OCI-LY7 (cell line): ENCODE measurements at regions not wholly inside any gene's neighbourhood (a gene's known extent, or its start where the extent isn't known, plus 50 kb on each side); places are given as distances from the start of the nearest gene placed in this dataset.

Source experiments
- BruUV-seq: library from RNA; stranded (reverse); fragments of 400-500 nt; replicated peaks from 2 replicates; lab custom pipeline; 2021; lab: Mats Ljungman, UMichigan
- CTCF ChIA-PET: fragments of 300-600 bp; sonication (Branson Sonifier 250); formaldehyde crosslinking; loops from one replicate; lab custom pipeline; 2022; ENCODE audit warnings: antibody characterized with exemption; ENCODE audit not compliant: unreplicated experiment; lab: Charles Lee
- POLR2A ChIA-PET: fragments of 300-600 bp; sonication (Branson Sonifier 250); formaldehyde crosslinking; loops from one replicate; lab custom pipeline; 2022; ENCODE audit warnings: antibody characterized with exemption; lab: Charles Lee
- DNase-seq: peaks from one replicate; pipeline ENCODE4 v3.0.0-alpha.2; 2015; ENCODE audit warnings: low spot score
- H2AFZ ChIP-seq: fragments of 200-600 bp; sonication (generic), shearing (Covaris generic); 2 replicates; pipeline ENCODE4 v1.6.1; 2014; ENCODE audit warnings: mild to moderate bottlenecking, antibody characterized with exemption, low read length, moderate library complexity
- H3K27ac ChIP-seq: fragments of 200-600 bp; sonication (generic); 2 replicates; pipeline ENCODE4 v1.5.1; 2014; ENCODE audit warnings: mixed run types, low read depth, mild to moderate bottlenecking, moderate library complexity, low read length, inconsistent platforms; ENCODE audit not compliant: poor library complexity, severe bottlenecking
- H3K36me3 ChIP-seq: fragments of 200-600 bp; sonication (generic); 2 replicates; pipeline ENCODE4 v1.6.1; 2014; ENCODE audit warnings: mild to moderate bottlenecking, antibody characterized with exemption, low read length, moderate library complexity, mixed read lengths; ENCODE audit not compliant: insufficient read depth
- H3K4me1 ChIP-seq: fragments of 200-600 bp; sonication (generic); 2 replicates; pipeline ENCODE4 v1.5.1; 2014; ENCODE audit warnings: mild to moderate bottlenecking, low read length; ENCODE audit not compliant: insufficient read depth, poor library complexity, severe bottlenecking
- H3K4me2 ChIP-seq: fragments of 200-600 bp; sonication (generic); 2 replicates; pipeline ENCODE4 v1.6.1; 2014; ENCODE audit warnings: mild to moderate bottlenecking, low read length
- H3K4me3 ChIP-seq: fragments of 200-600 bp; sonication (generic); 2 replicates; pipeline ENCODE4 v1.5.1; 2014; ENCODE audit warnings: mild to moderate bottlenecking, low read depth, low read length; ENCODE audit not compliant: poor library complexity, severe bottlenecking
- H3K79me2 ChIP-seq: fragments of 200-600 bp; sonication (generic); 2 replicates; pipeline ENCODE4 v1.6.1; 2016; ENCODE audit warnings: low read depth, mild to moderate bottlenecking, low read length, moderate library complexity, mixed read lengths; ENCODE audit not compliant: insufficient read depth
- H3K9me2 ChIP-seq: fragments of 200-600 bp; sonication (generic); 2 replicates; pipeline ENCODE4 v1.6.1; 2016; ENCODE audit warnings: mild to moderate bottlenecking, low read length, mixed read lengths; ENCODE audit not compliant: insufficient read depth
- H3K9me3 ChIP-seq: fragments of 200-600 bp; sonication (generic); 2 replicates; pipeline ENCODE4 v1.6.1; 2014; ENCODE audit warnings: mild to moderate bottlenecking, mixed run types, low read length, mixed read lengths
- H4K20me1 ChIP-seq: fragments of 200-600 bp; sonication (generic); 2 replicates; pipeline ENCODE4 v1.6.1; 2014; ENCODE audit warnings: mild to moderate bottlenecking, antibody characterized with exemption, low read length, moderate library complexity, mixed read lengths; ENCODE audit not compliant: insufficient read depth
- EZH2phosphoT487 ChIP-seq: fragments of 200-600 bp; sonication (generic); IDR thresholded peaks from 2 replicates; pipeline ENCODE4 v1.6.1; 2018; ENCODE audit warnings: low read depth, borderline replicate concordance, mild to moderate bottlenecking, mixed run types, antibody characterized with exemption, low read length, moderate library complexity, mixed read lengths
- intact Hi-C: fragments of 100-400 bp; cut with micrococcal nuclease; formaldehyde crosslinking; loops from one replicate; pipeline ENCODE4 v1.10.0; 2022; ENCODE audit not compliant: unreplicated experiment
- TF ChIP-seq, protein P1 (sequence below): fragments of 200-600 bp; sonication (generic); conservative IDR thresholded peaks from 2 replicates; pipeline ENCODE4 v1.5.1; 2014; ENCODE audit warnings: mild to moderate bottlenecking, antibody characterized with exemption, low read length, moderate library complexity, mixed read lengths

DNA sequence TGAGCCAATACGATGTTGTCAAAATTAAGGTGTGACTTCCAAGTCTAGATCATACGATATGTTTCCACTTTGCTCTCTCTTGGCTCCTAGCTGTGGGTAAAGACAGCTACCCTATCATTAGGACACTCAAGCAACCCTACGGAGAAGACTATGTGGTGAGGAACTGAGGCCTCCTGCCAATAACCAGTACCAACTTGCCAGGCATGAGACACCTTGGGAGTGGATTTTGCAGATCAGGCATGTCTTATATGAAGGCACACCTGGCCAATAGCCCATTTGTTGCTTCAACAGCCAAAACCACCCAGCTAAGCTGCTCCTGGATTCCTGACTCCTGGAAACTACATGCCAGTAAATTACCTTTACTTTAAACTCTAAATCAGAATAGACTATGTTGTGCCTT is 863.4 kb downstream of the DHX35 start:
- H3K9me3 ChIP-seq: no peaks in the 10 kb centered on the region
- H3K4me1 ChIP-seq: no peaks in the 10 kb centered on the region
- BruUV-seq: no TSS peak
- H4K20me1 ChIP-seq: no peaks in the 10 kb centered on the region
- no peak overlapping the region for H3K27ac ChIP-seq
- H2AFZ ChIP-seq: no peak overlapping the region
- no peaks in the 10 kb centered on the region for H3K36me3 ChIP-seq
- no peak overlapping the region for H3K4me3 ChIP-seq
- no peak overlapping the region for H3K4me2 ChIP-seq
- intact Hi-C loops: no loop called here
- no peaks in the 10 kb centered on the region for H3K9me2 ChIP-seq
- H3K79me2 ChIP-seq: no peaks in the 10 kb centered on the region
- DNase-seq: no peak
- ChIA-PET POLR2A (no interaction called here), CTCF (no interaction called here)
- no peak for TF ChIP-seq EZH2phosphoT487
- TF ChIP-seq, protein P1, sequence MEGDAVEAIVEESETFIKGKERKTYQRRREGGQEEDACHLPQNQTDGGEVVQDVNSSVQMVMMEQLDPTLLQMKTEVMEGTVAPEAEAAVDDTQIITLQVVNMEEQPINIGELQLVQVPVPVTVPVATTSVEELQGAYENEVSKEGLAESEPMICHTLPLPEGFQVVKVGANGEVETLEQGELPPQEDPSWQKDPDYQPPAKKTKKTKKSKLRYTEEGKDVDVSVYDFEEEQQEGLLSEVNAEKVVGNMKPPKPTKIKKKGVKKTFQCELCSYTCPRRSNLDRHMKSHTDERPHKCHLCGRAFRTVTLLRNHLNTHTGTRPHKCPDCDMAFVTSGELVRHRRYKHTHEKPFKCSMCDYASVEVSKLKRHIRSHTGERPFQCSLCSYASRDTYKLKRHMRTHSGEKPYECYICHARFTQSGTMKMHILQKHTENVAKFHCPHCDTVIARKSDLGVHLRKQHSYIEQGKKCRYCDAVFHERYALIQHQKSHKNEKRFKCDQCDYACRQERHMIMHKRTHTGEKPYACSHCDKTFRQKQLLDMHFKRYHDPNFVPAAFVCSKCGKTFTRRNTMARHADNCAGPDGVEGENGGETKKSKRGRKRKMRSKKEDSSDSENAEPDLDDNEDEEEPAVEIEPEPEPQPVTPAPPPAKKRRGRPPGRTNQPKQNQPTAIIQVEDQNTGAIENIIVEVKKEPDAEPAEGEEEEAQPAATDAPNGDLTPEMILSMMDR: no peak

DNA sequence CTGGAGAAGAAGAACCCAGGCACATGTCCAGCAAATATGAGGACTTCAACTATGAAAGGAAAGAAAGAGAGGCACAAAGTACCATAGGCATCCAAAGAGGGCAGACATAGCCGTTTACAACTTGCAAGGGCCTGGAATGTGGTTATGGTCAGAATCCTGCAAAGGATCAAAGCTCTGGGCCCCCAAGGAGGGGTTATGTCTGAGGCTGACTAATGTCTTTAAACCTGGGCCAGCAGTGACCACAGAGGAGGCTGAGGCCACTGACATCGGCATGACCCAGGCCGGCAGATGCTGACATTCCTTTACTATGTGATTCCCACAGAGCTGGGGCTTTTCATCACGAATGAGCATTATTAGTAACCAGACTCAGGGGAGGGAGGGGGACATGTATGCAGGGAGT is 861.1 kb downstream of the DHX35 start:
- intact Hi-C loops: no loop called here
- Histone ChIP-seq H3K36me3 (no peaks in the 10 kb centered on the region), H3K4me2 (no peak overlapping the region), H3K27ac (no peak overlapping the region), H3K9me3 (no peaks in the 10 kb centered on the region), H3K9me2 (no peaks in the 10 kb centered on the region), H3K4me1 (no peaks in the 10 kb centered on the region), H2AFZ (no peak overlapping the region), H3K79me2 (no peaks in the 10 kb centered on the region), H4K20me1 (no peaks in the 10 kb centered on the region), H3K4me3 (no peak overlapping the region)
- BruUV-seq: no TSS peak
- ChIA-PET POLR2A (no interaction called here), CTCF (no interaction called here)
- TF ChIP-seq, protein P1: no peak
- no peak for TF ChIP-seq EZH2phosphoT487
- no peak for DNase-seq

DNA sequence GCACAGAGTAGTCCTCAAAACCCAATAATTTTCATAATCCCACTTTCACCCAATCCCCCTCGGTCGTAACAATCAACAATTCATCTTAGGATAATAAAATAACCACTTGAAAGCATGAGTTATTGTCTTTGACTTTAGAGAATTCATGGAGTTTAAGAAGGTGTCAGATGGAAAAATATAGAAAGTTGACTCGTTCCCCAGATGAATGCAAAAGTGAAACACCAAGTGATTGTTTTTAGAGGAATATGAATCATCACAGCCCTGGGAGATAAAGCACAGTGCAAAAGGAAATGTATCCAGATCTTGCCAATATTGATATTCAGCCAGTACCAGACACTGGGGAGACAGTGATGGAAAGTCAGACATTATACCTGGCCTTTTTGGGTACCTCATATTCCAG is 860.5 kb downstream of the DHX35 start:
- no peak overlapping the region for H3K4me3 ChIP-seq
- H2AFZ ChIP-seq: no peak overlapping the region

More for the DNA sequence above, 860.5 kb downstream of the DHX35 start:
- no peak for TF ChIP-seq EZH2phosphoT487
- TF ChIP-seq, protein P1: no peak
- H3K9me2 ChIP-seq: no peaks in the 10 kb centered on the region
- BruUV-seq: no TSS peak
- intact Hi-C loops: no loop called here
- no peaks in the 10 kb centered on the region for H3K36me3 ChIP-seq
- no peak for DNase-seq
- CTCF ChIA-PET: no interaction called here
- no peak overlapping the region for H3K4me2 ChIP-seq
- H3K27ac ChIP-seq: no peak overlapping the region
- H3K4me1 ChIP-seq: no peaks in the 10 kb centered on the region
- no peaks in the 10 kb centered on the region for H3K79me2 ChIP-seq
- no peaks in the 10 kb centered on the region for H3K9me3 ChIP-seq
- no peaks in the 10 kb centered on the region for H4K20me1 ChIP-seq
- POLR2A ChIA-PET: no interaction called here
